ENCODE measurements at regions not wholly inside any gene's neighbourhood (a gene's known extent, or its start where the extent isn't known, plus 50 kb on each side); places are given as distances from the start of the nearest gene placed in this dataset.

DNA sequence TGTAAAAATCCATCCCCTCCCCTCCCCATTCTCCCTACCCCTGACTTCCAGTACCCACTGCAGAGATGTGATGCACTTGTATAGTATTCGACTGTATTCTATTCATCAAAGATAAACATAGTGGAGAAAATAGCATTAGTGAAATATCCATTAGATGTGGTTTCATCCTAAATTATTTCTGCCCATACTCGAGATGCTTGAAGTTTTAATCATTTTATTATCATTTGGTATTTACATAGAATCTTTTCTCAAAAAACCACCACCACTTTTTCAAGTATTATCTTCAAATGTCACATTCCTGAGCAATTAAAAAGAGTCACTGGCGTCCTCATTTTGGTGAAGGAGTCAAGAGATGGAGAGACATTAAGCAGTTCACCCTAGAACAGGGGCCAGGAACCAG lies 181.9 kb downstream of the HAO1 start:
- no peak for TF ChIP-seq POLR2A (IDR thresholded peaks at IDR 0.05)
- TF ChIP-seq, protein P1, sequence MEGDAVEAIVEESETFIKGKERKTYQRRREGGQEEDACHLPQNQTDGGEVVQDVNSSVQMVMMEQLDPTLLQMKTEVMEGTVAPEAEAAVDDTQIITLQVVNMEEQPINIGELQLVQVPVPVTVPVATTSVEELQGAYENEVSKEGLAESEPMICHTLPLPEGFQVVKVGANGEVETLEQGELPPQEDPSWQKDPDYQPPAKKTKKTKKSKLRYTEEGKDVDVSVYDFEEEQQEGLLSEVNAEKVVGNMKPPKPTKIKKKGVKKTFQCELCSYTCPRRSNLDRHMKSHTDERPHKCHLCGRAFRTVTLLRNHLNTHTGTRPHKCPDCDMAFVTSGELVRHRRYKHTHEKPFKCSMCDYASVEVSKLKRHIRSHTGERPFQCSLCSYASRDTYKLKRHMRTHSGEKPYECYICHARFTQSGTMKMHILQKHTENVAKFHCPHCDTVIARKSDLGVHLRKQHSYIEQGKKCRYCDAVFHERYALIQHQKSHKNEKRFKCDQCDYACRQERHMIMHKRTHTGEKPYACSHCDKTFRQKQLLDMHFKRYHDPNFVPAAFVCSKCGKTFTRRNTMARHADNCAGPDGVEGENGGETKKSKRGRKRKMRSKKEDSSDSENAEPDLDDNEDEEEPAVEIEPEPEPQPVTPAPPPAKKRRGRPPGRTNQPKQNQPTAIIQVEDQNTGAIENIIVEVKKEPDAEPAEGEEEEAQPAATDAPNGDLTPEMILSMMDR (IDR thresholded peaks at IDR 0.05), result no peak
